ENCODE measurements at regions not wholly inside any gene's neighbourhood (a gene's known extent, or its start where the extent isn't known, plus 50 kb on each side); places are given as distances from the start of the nearest gene placed in this dataset.

DNA sequence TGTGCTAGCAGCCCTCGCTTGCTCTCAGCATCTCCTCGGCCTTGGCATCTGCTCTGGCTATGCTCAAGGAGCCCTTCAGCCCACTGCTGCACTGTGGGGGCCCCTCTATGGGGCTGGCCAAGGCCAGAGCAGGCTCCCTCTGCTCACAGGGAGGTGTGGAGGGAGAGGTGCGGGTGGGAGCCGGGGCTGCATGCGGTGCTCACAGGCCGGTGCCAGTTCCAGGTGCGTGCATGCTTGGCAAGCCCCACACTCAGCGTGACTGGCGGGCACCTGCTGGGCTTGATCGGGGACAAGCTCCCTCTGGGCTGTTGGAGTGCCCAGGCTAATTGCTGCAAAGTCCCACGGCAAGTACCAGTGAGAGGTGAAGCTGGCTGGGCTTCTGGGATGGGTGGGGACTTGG, 170.5 kb downstream of the TRIM36 start:
- ChIA-PET CTCF (no interaction called here), POLR2A (no interaction called here), RAD21 (ENCODE audit: low non-redundant PET in 1 of 2, low total read pairs in 2 of 2, uncharacterized antibody in 2 of 2, unreplicated experiment in 2 of 2) (no interaction called here)
- ATAC-seq (no peak), DNase-seq (ENCODE audit: low read depth, low spot score) (no peak)
- H3K79me2 ChIP-seq (ENCODE audit: insufficient read depth, low read length): no peaks in the 10 kb centered on the region
- H3K4me1 ChIP-seq (ENCODE audit: control insufficient read depth in 1 of 2, insufficient read depth in 2 of 2, low read length in 2 of 2): no peaks in the 10 kb centered on the region
- BruUV-seq (replicated peaks): no TSS peak
- no peak overlapping the region for H3K4me3 ChIP-seq (replicated peaks in 1 of 2; ENCODE audit: low read depth in 1 of 2, low read length in 2 of 2)
- H3K9me2 ChIP-seq (ENCODE audit: insufficient read depth): no peaks in the 10 kb centered on the region
- no peaks in the 10 kb centered on the region for H3K9me3 ChIP-seq (ENCODE audit: control insufficient read depth in 1 of 2, insufficient read depth in 1 of 2, low read depth in 1 of 2, low read length in 2 of 2)
- no peak overlapping the region for H3K9ac ChIP-seq (ENCODE audit: low read length)
- H2AFZ ChIP-seq (ENCODE audit: low read depth, low read length, poor library complexity, severe bottlenecking): no peak overlapping the region
- no peaks in the 10 kb centered on the region for H3K27me3 ChIP-seq (ENCODE audit: insufficient read depth, low read length)
- no peak overlapping the region for H3K4me2 ChIP-seq (ENCODE audit: low read length)
- intact Hi-C loops (cut with micrococcal nuclease): no loop called here
- H3K36me3 ChIP-seq (ENCODE audit: control insufficient read depth in 1 of 2, insufficient read depth in 2 of 2, low read length in 2 of 2): no peaks in the 10 kb centered on the region
- H4K20me1 ChIP-seq (ENCODE audit: insufficient read depth): no peaks in the 10 kb centered on the region
- TF ChIP-seq CTCF (IDR thresholded peaks at IDR 0.05 in 2 of 3, conservative IDR thresholded peaks at IDR 0.05 in 1 of 3; ENCODE audit: borderline replicate concordance in 1 of 3, insufficient read depth in 1 of 3, low read depth in 2 of 3, low read length in 2 of 3) (no peak), YY1 (IDR thresholded peaks at IDR 0.05; ENCODE audit: extremely low read depth, insufficient replicate concordance, low read depth, low read length) (no peak), MAX (IDR thresholded peaks at IDR 0.05) (no peak), ZFX (IDR thresholded peaks at IDR 0.05) (no peak), JUND (IDR thresholded peaks at IDR 0.05) (no peak), ZBTB33 (IDR thresholded peaks at IDR 0.05; ENCODE audit: extremely low read depth, insufficient replicate concordance, low read length) (no peak), POLR2AphosphoS5 (IDR thresholded peaks at IDR 0.05; ENCODE audit: low read depth, low read length) (no peak), CBX3 (IDR thresholded peaks at IDR 0.05; ENCODE audit: low read depth) (no peak), TCF7L2 (IDR thresholded peaks at IDR 0.05; ENCODE audit: borderline replicate concordance, extremely low read depth, insufficient read depth, insufficient read length) (no peak), CEBPB (IDR thresholded peaks at IDR 0.05; ENCODE audit: low read depth) (no peak), FOSL1 (IDR thresholded peaks at IDR 0.05; ENCODE audit: low read depth) (no peak), SP1 (IDR thresholded peaks at IDR 0.05; ENCODE audit: low read depth) (no peak), SRF (IDR thresholded peaks at IDR 0.05; ENCODE audit: low read depth) (no peak), EZH2phosphoT487 (IDR thresholded peaks at IDR 0.05; ENCODE audit: borderline replicate concordance) (no peak)
- TF ChIP-seq, protein P1, sequence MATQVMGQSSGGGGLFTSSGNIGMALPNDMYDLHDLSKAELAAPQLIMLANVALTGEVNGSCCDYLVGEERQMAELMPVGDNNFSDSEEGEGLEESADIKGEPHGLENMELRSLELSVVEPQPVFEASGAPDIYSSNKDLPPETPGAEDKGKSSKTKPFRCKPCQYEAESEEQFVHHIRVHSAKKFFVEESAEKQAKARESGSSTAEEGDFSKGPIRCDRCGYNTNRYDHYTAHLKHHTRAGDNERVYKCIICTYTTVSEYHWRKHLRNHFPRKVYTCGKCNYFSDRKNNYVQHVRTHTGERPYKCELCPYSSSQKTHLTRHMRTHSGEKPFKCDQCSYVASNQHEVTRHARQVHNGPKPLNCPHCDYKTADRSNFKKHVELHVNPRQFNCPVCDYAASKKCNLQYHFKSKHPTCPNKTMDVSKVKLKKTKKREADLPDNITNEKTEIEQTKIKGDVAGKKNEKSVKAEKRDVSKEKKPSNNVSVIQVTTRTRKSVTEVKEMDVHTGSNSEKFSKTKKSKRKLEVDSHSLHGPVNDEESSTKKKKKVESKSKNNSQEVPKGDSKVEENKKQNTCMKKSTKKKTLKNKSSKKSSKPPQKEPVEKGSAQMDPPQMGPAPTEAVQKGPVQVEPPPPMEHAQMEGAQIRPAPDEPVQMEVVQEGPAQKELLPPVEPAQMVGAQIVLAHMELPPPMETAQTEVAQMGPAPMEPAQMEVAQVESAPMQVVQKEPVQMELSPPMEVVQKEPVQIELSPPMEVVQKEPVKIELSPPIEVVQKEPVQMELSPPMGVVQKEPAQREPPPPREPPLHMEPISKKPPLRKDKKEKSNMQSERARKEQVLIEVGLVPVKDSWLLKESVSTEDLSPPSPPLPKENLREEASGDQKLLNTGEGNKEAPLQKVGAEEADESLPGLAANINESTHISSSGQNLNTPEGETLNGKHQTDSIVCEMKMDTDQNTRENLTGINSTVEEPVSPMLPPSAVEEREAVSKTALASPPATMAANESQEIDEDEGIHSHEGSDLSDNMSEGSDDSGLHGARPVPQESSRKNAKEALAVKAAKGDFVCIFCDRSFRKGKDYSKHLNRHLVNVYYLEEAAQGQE (IDR thresholded peaks at IDR 0.05; ENCODE audit: low read depth): no peak
- no peak overlapping the region for H3K27ac ChIP-seq (ENCODE audit: low read depth, low read length)
